ENCODE measurements at regions not wholly inside any gene's neighbourhood (a gene's known extent, or its start where the extent isn't known, plus 50 kb on each side); places are given as distances from the start of the nearest gene placed in this dataset.

GRCh38 chr2:35220461-35220860 lies 1135.1 kb upstream of the CRIM1 start:
- TF ChIP-seq CTCF (IDR thresholded peaks at IDR 0.05; ENCODE audit: low read depth, low read length): no peak
- no peak for TF ChIP-seq POLR2A (IDR thresholded peaks at IDR 0.05; ENCODE audit: extremely low read depth, insufficient read length)
- no peak for TF ChIP-seq MYC (IDR thresholded peaks at IDR 0.05; ENCODE audit: low read depth, low read length)
